Stimulated activated CD8-positive, alpha-beta memory T cell treated with anti-CD3 and anti-CD28 coated beads, Interleukin-15, amount 100 ng/mL, for 48 hours (primary cell): ENCODE measurements at regions not wholly inside any gene's neighbourhood (a gene's known extent, or its start where the extent isn't known, plus 50 kb on each side); places are given as distances from the start of the nearest gene placed in this dataset.

Experiments
- DNase-seq, 2 donors: peaks; one replicate each; pipeline ENCODE4 v3.0.0-alpha.2; 2020; ENCODE audit warnings: low read depth in 2 of 2

GRCh38 chr10:131799429-131799828 is 101.4 kb upstream of the PPP2R2D start:
- no peak for DNase-seq

- DNase-seq: no peak
These were observed 98.5 kb upstream of the PPP2R2D start for GRCh38 chr10:131802156-131802915.

- no peak for DNase-seq
These were observed 97.8 kb upstream of the PPP2R2D start for GRCh38 chr10:131802996-131803395.

- no peak for DNase-seq
These were observed 96.9 kb upstream of the PPP2R2D start for GRCh38 chr10:131803860-131804425.

GRCh38 chr10:131804551-131805295 is 96.1 kb upstream of the PPP2R2D start:
- no peak for DNase-seq

- no peak for DNase-seq
These were observed 95.1 kb upstream of the PPP2R2D start for GRCh38 chr10:131805696-131806095.

- no peak for DNase-seq
These were observed 94.7 kb upstream of the PPP2R2D start for GRCh38 chr10:131806146-131806545.

GRCh38 chr10:131806646-131807317 is 94.0 kb upstream of the PPP2R2D start:
- DNase-seq: no peak

- no peak for DNase-seq
These were observed 92.4 kb upstream of the PPP2R2D start for GRCh38 chr10:131808370-131808930.

- DNase-seq: no peak
These were observed 90.6 kb upstream of the PPP2R2D start for GRCh38 chr10:131810036-131810804.

- no peak for DNase-seq
These were observed 89.8 kb upstream of the PPP2R2D start for GRCh38 chr10:131810805-131811629.

GRCh38 chr10:131811630-131812403 is 89.0 kb upstream of the PPP2R2D start:
- no peak for DNase-seq

GRCh38 chr10:131812736-131813604 is 87.8 kb upstream of the PPP2R2D start:
- no peak for DNase-seq

- no peak for DNase-seq
These were observed 86.1 kb upstream of the PPP2R2D start for GRCh38 chr10:131814567-131815265.

- DNase-seq: no peak
These were observed 85.3 kb upstream of the PPP2R2D start for GRCh38 chr10:131815266-131816156.

- no peak for DNase-seq
These were observed 84.5 kb upstream of the PPP2R2D start for GRCh38 chr10:131816157-131816775.
